Vagina (tissue), 2 donors: ENCODE measurements at regions not wholly inside any gene's neighbourhood (a gene's known extent, or its start where the extent isn't known, plus 50 kb on each side); places are given as distances from the start of the nearest gene placed in this dataset.

Experiments used
- POLR2A ChIP-seq, 2 donors: fragments of 450-650 bp; IDR thresholded peaks; one replicate each; pipeline ENCODE4 v1.6.1; 2017; ENCODE audit warnings: antibody characterized with exemption in 2 of 2, mild to moderate bottlenecking in 2 of 2, moderate library complexity in 2 of 2
- POLR2AphosphoS5 ChIP-seq, 2 donors: sonication (generic); formaldehyde crosslinking; IDR thresholded peaks; one replicate each; pipeline ENCODE4 v1.9.0; 2017; ENCODE audit warnings: antibody characterized with exemption in 2 of 2, mild to moderate bottlenecking in 2 of 2, low read depth in 1 of 2; ENCODE audit not compliant: insufficient read depth in 1 of 2
- TF ChIP-seq, protein P1 (sequence below), 3 experiments: fragments of 450-650 bp in 2 of 3; fragments of 200-600 bp in 1 of 3; sonication (generic) in 1 of 3; IDR thresholded peaks; one replicate each; pipeline ENCODE4 v1.5.1; 2017 to 2019; ENCODE audit warnings: antibody characterized with exemption in 3 of 3, mild to moderate bottlenecking in 2 of 3, moderate library complexity in 2 of 3

DNA sequence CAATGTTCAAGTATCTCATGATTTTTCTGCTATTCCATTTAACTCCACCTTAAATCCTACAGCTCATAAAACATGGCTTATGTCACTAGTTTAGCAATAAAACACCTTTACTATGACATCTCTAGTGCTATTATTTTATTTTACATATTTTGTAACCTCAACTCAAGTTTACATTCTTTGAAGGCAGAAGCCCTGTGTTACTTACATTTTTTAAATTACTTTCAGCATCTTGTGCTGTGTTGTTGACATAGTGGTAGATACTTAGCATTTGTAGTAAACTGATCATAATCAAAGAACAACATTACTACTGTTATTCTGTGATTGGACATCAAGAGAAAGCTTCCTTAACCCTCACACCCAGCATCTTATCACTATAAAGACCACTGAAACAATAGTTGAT is 216.1 kb downstream of the BMP4 start:
- TF ChIP-seq, protein P1, sequence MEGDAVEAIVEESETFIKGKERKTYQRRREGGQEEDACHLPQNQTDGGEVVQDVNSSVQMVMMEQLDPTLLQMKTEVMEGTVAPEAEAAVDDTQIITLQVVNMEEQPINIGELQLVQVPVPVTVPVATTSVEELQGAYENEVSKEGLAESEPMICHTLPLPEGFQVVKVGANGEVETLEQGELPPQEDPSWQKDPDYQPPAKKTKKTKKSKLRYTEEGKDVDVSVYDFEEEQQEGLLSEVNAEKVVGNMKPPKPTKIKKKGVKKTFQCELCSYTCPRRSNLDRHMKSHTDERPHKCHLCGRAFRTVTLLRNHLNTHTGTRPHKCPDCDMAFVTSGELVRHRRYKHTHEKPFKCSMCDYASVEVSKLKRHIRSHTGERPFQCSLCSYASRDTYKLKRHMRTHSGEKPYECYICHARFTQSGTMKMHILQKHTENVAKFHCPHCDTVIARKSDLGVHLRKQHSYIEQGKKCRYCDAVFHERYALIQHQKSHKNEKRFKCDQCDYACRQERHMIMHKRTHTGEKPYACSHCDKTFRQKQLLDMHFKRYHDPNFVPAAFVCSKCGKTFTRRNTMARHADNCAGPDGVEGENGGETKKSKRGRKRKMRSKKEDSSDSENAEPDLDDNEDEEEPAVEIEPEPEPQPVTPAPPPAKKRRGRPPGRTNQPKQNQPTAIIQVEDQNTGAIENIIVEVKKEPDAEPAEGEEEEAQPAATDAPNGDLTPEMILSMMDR (IDR thresholded peaks at IDR 0.05) = no peak
- TF ChIP-seq POLR2A (IDR thresholded peaks at IDR 0.05) (no peak), POLR2AphosphoS5 (IDR thresholded peaks at IDR 0.05; ENCODE audit: insufficient read depth in 1 of 2, low read depth in 1 of 2) (no peak)
